WTC11 (cell line): ENCODE measurements at regions not wholly inside any gene's neighbourhood (a gene's known extent, or its start where the extent isn't known, plus 50 kb on each side); places are given as distances from the start of the nearest gene placed in this dataset.
A peak's percentile ranks its signal among the peaks of the same experiment; 100 is the strongest.

Experiments used
- ATAC-seq: fragments of 200-7000 bp; cut with Tn5 transposase; 2 replicates; pipeline ENCODE4 v1.10.0; 2021; ENCODE audit warnings: mild to moderate bottlenecking, moderate library complexity
- CTCF ChIA-PET: fragments of 300-600 bp; sonication (Branson Sonifier 250); formaldehyde crosslinking; loops from one replicate; lab custom pipeline; 2021; ENCODE audit warnings: antibody characterized with exemption; lab: Charles Lee
- POLR2A ChIA-PET: fragments of 350-600 bp; sonication (Branson Sonifier 250); formaldehyde crosslinking; loops from one replicate; lab custom pipeline; 2021; ENCODE audit warnings: antibody characterized with exemption; lab: Charles Lee
- DNase-seq: peaks from one replicate; pipeline ENCODE4 v3.0.0; 2021; ENCODE audit warnings: low spot score
- H3K27ac Mint-ChIP-seq: 2 replicates; pipeline ENCODE4 v1.8.0; 2021; ENCODE audit warnings: mixed read lengths
- H3K27me3 Mint-ChIP-seq: 2 replicates; pipeline ENCODE4 v1.8.0; 2021; ENCODE audit warnings: low read depth, mild to moderate bottlenecking, moderate library complexity, mixed read lengths
- H3K36me3 Mint-ChIP-seq: 2 replicates; pipeline ENCODE4 v1.8.0; 2021; ENCODE audit warnings: mixed read lengths
- H3K4me1 Mint-ChIP-seq: 2 replicates; pipeline ENCODE4 v1.8.0; 2022; ENCODE audit warnings: mixed read lengths
- H3K4me3 Mint-ChIP-seq: 2 replicates; pipeline ENCODE4 v1.8.0; 2021; ENCODE audit warnings: mild to moderate bottlenecking, moderate library complexity, mixed read lengths
- H3K9me3 Mint-ChIP-seq: 2 replicates; pipeline ENCODE4 v1.8.0; 2021; ENCODE audit warnings: mixed read lengths
- EMX1 ChIP-seq: fragments of 250-450 bp; sonication (Bioruptor Pico); IDR thresholded peaks from 2 replicates; pipeline ENCODE4 v1.8.0; 2021; ENCODE audit warnings: mild to moderate bottlenecking
- FOXJ3 ChIP-seq: sonication (generic); formaldehyde crosslinking; IDR thresholded peaks from 2 replicates; pipeline ENCODE4 v1.9.0; 2021; ENCODE audit warnings: missing genetic modification reagents, mild to moderate bottlenecking, borderline replicate concordance
- GRHL2 ChIP-seq: fragments of 250-450 bp; sonication (Bioruptor Pico); IDR thresholded peaks from 2 replicates; pipeline ENCODE4 v1.8.0; 2022; ENCODE audit warnings: mild to moderate bottlenecking, moderate library complexity; ENCODE audit not compliant: insufficient replicate concordance, severe bottlenecking
- HMGA2 ChIP-seq: fragments of 250-450 bp; sonication (Bioruptor Pico); IDR thresholded peaks from 2 replicates; pipeline ENCODE4 v1.4.0; 2021; ENCODE audit warnings: mild to moderate bottlenecking, moderate library complexity
- JUN ChIP-seq: sonication (generic); formaldehyde crosslinking; IDR thresholded peaks from 2 replicates; pipeline ENCODE4 v1.8.0; 2023; ENCODE audit warnings: mild to moderate bottlenecking, missing genetic modification reagents
- MYBL2 ChIP-seq: sonication (generic); formaldehyde crosslinking; IDR thresholded peaks from 2 replicates; pipeline ENCODE4 v1.8.1; 2023; ENCODE audit warnings: mild to moderate bottlenecking, moderate library complexity, missing genetic modification reagents
- NFE2L1 ChIP-seq: sonication (generic); formaldehyde crosslinking; IDR thresholded peaks from 2 replicates; pipeline ENCODE4 v1.8.1; 2023; ENCODE audit warnings: missing genetic modification reagents
- NFYB ChIP-seq: sonication (generic); formaldehyde crosslinking; conservative IDR thresholded peaks from 2 replicates; pipeline ENCODE4 v1.8.0; 2022; ENCODE audit warnings: low read depth, missing genetic modification reagents
- NR3C1 ChIP-seq: sonication (generic); formaldehyde crosslinking; conservative IDR thresholded peaks from 2 replicates; pipeline ENCODE4 v1.8.1; 2023; ENCODE audit warnings: low read depth, mild to moderate bottlenecking, missing genetic modification reagents
- PRRX2 ChIP-seq: fragments of 250-450 bp; sonication (Bioruptor Pico); IDR thresholded peaks from 2 replicates; pipeline ENCODE4 v1.8.0; 2021; ENCODE audit warnings: mild to moderate bottlenecking
- TEAD4 ChIP-seq: sonication (generic); formaldehyde crosslinking; IDR thresholded peaks from 2 replicates; pipeline ENCODE4 v1.8.0; 2022; ENCODE audit warnings: mild to moderate bottlenecking, missing genetic modification reagents
- ZNF121 ChIP-seq: sonication (generic); formaldehyde crosslinking; IDR thresholded peaks from 2 replicates; pipeline ENCODE4 v1.8.0; 2023; ENCODE audit warnings: missing genetic modification reagents
- ZNF219 ChIP-seq: sonication (generic); formaldehyde crosslinking; IDR thresholded peaks from 2 replicates; pipeline ENCODE4 v1.8.0; 2023; ENCODE audit warnings: missing genetic modification reagents, mild to moderate bottlenecking, borderline replicate concordance
- TF ChIP-seq, protein P1 (sequence below): fragments of 250-450 bp; sonication (Bioruptor Pico); conservative IDR thresholded peaks from 2 replicates; pipeline ENCODE4 v1.9.0; 2021; ENCODE audit warnings: mild to moderate bottlenecking
- TF ChIP-seq, protein P2 (sequence below): sonication (generic); formaldehyde crosslinking; IDR thresholded peaks from 2 replicates; pipeline ENCODE4 v1.8.1; 2023; ENCODE audit warnings: mild to moderate bottlenecking, missing genetic modification reagents, moderate library complexity
- TF ChIP-seq, protein P3 (sequence below): sonication (generic); formaldehyde crosslinking; IDR thresholded peaks from 2 replicates; pipeline ENCODE4 v1.8.1; 2022; ENCODE audit warnings: mild to moderate bottlenecking, moderate library complexity, missing genetic modification reagents
- TF ChIP-seq, protein P4 (sequence below): sonication (generic); formaldehyde crosslinking; IDR thresholded peaks from 2 replicates; pipeline ENCODE4 v1.8.1; 2023; ENCODE audit warnings: mild to moderate bottlenecking, missing genetic modification reagents, moderate library complexity
- TF ChIP-seq, protein P5 (sequence below): fragments of 200-600 bp; IDR thresholded peaks from 2 replicates; pipeline ENCODE4 v1.8.0; 2022; ENCODE audit warnings: antibody characterized with exemption
- TF ChIP-seq, protein P6 (sequence below): fragments of 250-450 bp; sonication (Bioruptor Pico); IDR thresholded peaks from 2 replicates; pipeline ENCODE4 v1.9.0; 2021; ENCODE audit warnings: mild to moderate bottlenecking
- TF ChIP-seq, protein P7 (sequence below): sonication (generic); formaldehyde crosslinking; IDR thresholded peaks from 2 replicates; pipeline ENCODE4 v1.8.1; 2023; ENCODE audit warnings: mild to moderate bottlenecking, missing genetic modification reagents
- TF ChIP-seq, protein P8 (sequence below): sonication (generic); formaldehyde crosslinking; IDR thresholded peaks from 2 replicates; pipeline ENCODE4 v1.8.1; 2022; ENCODE audit warnings: low read depth, mild to moderate bottlenecking, moderate library complexity, missing genetic modification reagents, borderline replicate concordance

DNA sequence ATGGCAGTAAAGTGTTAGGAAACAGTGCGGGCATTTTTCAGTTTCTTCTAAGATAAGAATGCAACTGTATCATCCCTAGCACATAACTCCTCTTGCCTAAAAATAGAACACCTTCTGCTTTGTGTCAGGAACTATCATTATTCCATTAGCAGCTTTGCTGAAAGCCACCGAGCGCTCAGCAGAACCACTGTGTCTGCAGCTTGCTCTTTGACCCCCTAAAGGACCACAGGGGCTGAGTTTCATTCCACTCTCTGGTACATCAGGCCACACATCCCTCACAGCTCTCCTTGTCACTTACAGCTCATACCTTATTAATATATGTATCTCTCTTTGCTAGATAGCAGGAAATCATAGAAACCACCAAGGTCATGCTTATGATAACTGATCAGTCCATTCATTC is 360.2 kb downstream of the KCNA4 start (continued):
- TF ChIP-seq GRHL2 (CRISPR knock-in tag) = no peak
- TF ChIP-seq, protein P1, sequence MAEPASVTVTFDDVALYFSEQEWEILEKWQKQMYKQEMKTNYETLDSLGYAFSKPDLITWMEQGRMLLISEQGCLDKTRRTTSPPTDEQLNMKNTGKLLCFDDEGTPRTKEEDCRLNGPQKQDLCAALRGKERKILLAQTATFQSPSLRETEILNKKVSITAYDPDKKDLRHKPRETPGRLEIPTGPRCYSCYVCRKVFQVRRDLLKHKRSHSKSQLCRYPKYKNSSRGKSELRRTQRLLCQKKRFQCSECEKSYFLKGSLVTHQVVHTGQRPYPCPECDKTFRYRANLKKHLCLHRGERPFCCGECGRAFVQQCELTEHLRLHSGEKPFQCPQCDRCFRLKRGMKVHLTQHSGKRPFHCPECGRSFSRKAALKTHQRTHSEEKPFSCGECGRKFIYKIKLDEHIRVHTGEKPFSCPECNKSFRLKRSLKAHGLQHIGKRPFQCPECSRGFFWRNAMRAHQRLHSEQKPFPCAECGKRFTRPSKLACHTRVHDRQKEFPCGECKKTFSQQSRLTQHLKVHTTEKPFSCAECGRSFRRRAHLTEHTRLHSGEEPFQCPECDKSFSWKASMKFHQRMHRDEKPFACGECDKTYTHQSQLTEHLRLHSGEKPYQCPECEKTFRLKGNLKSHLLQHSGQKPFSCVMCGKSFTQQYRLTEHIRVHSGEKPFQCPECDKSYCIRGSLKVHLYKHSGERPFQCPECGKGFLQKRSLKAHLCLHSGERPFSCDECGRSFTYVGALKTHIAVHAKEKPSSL (CRISPR knock-in tag) = no peak
- TF ChIP-seq, protein P2, sequence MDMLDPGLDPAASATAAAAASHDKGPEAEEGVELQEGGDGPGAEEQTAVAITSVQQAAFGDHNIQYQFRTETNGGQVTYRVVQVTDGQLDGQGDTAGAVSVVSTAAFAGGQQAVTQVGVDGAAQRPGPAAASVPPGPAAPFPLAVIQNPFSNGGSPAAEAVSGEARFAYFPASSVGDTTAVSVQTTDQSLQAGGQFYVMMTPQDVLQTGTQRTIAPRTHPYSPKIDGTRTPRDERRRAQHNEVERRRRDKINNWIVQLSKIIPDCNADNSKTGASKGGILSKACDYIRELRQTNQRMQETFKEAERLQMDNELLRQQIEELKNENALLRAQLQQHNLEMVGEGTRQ (CRISPR knock-in tag) = no peak
- no peak for TF ChIP-seq ZNF121 (CRISPR knock-in tag)
- TF ChIP-seq, protein P3, sequence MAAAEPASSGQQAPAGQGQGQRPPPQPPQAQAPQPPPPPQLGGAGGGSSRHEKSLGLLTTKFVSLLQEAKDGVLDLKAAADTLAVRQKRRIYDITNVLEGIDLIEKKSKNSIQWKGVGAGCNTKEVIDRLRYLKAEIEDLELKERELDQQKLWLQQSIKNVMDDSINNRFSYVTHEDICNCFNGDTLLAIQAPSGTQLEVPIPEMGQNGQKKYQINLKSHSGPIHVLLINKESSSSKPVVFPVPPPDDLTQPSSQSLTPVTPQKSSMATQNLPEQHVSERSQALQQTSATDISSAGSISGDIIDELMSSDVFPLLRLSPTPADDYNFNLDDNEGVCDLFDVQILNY = no peak
- TF ChIP-seq, protein P4, sequence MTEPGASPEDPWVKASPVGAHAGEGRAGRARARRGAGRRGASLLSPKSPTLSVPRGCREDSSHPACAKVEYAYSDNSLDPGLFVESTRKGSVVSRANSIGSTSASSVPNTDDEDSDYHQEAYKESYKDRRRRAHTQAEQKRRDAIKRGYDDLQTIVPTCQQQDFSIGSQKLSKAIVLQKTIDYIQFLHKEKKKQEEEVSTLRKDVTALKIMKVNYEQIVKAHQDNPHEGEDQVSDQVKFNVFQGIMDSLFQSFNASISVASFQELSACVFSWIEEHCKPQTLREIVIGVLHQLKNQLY (CRISPR knock-in tag) = no peak
- TF ChIP-seq EMX1 (CRISPR knock-in tag) = no peak
- no peak for TF ChIP-seq JUN
- TF ChIP-seq FOXJ3 = no peak
- TF ChIP-seq, protein P5, sequence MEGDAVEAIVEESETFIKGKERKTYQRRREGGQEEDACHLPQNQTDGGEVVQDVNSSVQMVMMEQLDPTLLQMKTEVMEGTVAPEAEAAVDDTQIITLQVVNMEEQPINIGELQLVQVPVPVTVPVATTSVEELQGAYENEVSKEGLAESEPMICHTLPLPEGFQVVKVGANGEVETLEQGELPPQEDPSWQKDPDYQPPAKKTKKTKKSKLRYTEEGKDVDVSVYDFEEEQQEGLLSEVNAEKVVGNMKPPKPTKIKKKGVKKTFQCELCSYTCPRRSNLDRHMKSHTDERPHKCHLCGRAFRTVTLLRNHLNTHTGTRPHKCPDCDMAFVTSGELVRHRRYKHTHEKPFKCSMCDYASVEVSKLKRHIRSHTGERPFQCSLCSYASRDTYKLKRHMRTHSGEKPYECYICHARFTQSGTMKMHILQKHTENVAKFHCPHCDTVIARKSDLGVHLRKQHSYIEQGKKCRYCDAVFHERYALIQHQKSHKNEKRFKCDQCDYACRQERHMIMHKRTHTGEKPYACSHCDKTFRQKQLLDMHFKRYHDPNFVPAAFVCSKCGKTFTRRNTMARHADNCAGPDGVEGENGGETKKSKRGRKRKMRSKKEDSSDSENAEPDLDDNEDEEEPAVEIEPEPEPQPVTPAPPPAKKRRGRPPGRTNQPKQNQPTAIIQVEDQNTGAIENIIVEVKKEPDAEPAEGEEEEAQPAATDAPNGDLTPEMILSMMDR = no peak
- TF ChIP-seq MYBL2 (CRISPR knock-in tag) = no peak
- no peak for TF ChIP-seq PRRX2

DNA sequence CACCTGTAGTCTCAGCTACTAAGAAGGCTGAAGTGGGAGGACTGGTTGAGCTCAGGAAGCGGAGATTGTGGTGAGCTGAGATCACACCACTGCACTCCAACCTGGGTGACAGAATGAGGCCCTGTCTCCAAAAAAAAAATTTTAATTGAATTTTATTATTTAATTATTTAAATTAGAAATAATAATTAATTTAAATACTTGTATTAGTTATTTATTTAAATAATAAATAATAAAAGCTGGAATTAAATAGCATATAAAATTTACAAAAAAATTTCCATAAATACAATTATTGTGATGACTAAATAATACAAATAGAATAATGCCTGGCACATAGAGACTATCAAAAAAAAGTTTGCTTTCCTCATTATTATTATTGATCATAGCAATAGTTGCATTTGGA is 371.5 kb downstream of the KCNA4 start:
- peaks cover 6% of the 10 kb centered on the region for H3K9me3 Mint-ChIP-seq
- DNase-seq (no peak), ATAC-seq (no peak)
- TF ChIP-seq NFYB = no peak
- TF ChIP-seq HMGA2 (CRISPR knock-in tag) = peak; percentile 99
- TF ChIP-seq, protein P6, sequence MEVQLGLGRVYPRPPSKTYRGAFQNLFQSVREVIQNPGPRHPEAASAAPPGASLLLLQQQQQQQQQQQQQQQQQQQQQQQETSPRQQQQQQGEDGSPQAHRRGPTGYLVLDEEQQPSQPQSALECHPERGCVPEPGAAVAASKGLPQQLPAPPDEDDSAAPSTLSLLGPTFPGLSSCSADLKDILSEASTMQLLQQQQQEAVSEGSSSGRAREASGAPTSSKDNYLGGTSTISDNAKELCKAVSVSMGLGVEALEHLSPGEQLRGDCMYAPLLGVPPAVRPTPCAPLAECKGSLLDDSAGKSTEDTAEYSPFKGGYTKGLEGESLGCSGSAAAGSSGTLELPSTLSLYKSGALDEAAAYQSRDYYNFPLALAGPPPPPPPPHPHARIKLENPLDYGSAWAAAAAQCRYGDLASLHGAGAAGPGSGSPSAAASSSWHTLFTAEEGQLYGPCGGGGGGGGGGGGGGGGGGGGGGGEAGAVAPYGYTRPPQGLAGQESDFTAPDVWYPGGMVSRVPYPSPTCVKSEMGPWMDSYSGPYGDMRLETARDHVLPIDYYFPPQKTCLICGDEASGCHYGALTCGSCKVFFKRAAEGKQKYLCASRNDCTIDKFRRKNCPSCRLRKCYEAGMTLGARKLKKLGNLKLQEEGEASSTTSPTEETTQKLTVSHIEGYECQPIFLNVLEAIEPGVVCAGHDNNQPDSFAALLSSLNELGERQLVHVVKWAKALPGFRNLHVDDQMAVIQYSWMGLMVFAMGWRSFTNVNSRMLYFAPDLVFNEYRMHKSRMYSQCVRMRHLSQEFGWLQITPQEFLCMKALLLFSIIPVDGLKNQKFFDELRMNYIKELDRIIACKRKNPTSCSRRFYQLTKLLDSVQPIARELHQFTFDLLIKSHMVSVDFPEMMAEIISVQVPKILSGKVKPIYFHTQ = no peak
- CTCF ChIA-PET = interaction anchor here (0.6 to 1.1 kb wide), 2 partner anchors 381 to 483 kb away, joined by 3 read pairs; no protein-coding TSS in a partner anchor
- no peak overlapping the region for H3K27ac Mint-ChIP-seq
- no peak overlapping the region for H3K4me3 Mint-ChIP-seq
- no peaks in the 10 kb centered on the region for H3K36me3 Mint-ChIP-seq
- POLR2A ChIA-PET = no interaction called here
- H3K4me1 Mint-ChIP-seq = no peaks in the 10 kb centered on the region
- no peaks in the 10 kb centered on the region; the same call in 1 of the 2 replicates for H3K27me3 Mint-ChIP-seq

DNA sequence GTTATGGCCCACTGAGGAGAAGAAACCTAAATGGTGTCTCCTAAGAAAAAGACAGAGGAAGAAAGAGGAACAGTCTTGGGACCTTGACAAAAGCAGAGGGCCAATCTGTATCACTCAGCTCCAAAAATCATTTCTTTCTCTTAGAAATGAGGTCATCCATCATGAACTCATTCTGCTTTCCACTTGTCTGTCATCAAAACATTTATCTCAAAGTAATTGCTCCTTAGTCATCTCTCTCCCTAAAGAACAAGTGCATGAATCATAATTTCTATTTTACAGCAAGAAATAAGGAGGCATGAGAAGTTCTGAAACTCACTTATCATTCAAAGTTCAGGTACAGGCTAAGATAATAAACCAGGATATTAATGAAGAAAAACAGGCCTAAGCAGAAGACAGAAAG is 375.6 kb downstream of the KCNA4 start:
- no peak overlapping the region for H3K4me3 Mint-ChIP-seq
- no peaks in the 10 kb centered on the region for H3K4me1 Mint-ChIP-seq
- H3K9me3 Mint-ChIP-seq = no peaks in the 10 kb centered on the region
- no peaks in the 10 kb centered on the region for H3K36me3 Mint-ChIP-seq
- H3K27ac Mint-ChIP-seq = no peak overlapping the region
- POLR2A ChIA-PET = no interaction called here
- ATAC-seq = no peak
- H3K27me3 Mint-ChIP-seq = no peaks in the 10 kb centered on the region; the same call in 1 of the 2 replicates
- no peak for DNase-seq
- CTCF ChIA-PET = no interaction called here
- TF ChIP-seq NFYB (no peak), TEAD4 (CRISPR knock-in tag) (no peak), NR3C1 (CRISPR knock-in tag) (no peak), ZNF219 (no peak), NFE2L1 (no peak), GRHL2 (CRISPR knock-in tag) (no peak)
- TF ChIP-seq, protein P4 (CRISPR knock-in tag) = no peak
- TF ChIP-seq, protein P7, sequence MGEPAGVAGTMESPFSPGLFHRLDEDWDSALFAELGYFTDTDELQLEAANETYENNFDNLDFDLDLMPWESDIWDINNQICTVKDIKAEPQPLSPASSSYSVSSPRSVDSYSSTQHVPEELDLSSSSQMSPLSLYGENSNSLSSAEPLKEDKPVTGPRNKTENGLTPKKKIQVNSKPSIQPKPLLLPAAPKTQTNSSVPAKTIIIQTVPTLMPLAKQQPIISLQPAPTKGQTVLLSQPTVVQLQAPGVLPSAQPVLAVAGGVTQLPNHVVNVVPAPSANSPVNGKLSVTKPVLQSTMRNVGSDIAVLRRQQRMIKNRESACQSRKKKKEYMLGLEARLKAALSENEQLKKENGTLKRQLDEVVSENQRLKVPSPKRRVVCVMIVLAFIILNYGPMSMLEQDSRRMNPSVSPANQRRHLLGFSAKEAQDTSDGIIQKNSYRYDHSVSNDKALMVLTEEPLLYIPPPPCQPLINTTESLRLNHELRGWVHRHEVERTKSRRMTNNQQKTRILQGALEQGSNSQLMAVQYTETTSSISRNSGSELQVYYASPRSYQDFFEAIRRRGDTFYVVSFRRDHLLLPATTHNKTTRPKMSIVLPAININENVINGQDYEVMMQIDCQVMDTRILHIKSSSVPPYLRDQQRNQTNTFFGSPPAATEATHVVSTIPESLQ (CRISPR knock-in tag) = no peak
- TF ChIP-seq, protein P8, sequence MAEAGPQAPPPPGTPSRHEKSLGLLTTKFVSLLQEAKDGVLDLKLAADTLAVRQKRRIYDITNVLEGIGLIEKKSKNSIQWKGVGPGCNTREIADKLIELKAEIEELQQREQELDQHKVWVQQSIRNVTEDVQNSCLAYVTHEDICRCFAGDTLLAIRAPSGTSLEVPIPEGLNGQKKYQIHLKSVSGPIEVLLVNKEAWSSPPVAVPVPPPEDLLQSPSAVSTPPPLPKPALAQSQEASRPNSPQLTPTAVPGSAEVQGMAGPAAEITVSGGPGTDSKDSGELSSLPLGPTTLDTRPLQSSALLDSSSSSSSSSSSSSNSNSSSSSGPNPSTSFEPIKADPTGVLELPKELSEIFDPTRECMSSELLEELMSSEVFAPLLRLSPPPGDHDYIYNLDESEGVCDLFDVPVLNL (CRISPR knock-in tag) = no peak
